AG20443 (cell line): ENCODE measurements at regions not wholly inside any gene's neighbourhood (a gene's known extent, or its start where the extent isn't known, plus 50 kb on each side); places are given as distances from the start of the nearest gene placed in this dataset.
"Not testable (repeated sequence)": the region's sequence is repeated elsewhere in the genome, so short reads cannot be mapped to it uniquely, and the experiment has no call there.

ENCODE experiments used
- DNase-seq: peaks from one replicate; pipeline ENCODE4 v3.0.0; 2012; ENCODE audit warnings: low spot score, mixed read lengths

DNA sequence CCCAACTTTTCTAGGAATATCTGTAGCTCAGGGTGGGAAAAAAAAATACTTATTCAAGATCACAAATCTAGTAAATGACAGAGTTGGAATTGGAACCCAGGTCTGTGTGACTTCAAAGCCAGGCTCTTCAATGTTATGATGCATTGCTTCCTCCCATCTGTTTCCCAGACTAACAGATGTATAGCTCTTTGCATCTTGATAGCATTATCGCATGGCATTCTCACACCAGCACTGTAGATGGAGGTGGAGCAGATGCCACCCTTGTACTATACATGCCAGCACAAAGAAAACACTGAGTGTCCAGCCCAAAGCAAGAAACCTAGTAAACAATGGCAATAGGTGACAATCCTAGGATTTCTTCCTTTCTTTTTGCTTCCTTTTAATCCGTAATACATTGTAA lies 497.3 kb downstream of the NEBL start:
- no peak for DNase-seq

DNA sequence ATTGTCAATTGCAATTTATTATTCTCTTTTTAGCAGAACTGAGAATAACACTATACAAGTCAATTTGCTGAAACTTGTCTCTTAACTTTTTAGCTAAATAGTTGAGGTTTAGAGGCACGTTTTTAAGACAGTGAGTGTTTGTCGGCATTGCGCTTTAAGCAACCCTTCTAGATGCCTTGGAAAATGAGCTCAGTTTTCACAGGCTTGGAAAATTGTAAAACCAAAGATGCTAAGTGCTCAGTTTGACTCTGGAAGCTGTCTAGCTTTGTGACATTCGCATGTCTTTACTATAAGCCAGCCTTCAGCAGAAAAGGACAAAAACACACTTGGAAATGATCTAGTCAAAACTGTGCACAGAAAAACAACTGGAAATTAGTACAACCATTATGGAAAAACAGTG lies 500.4 kb downstream of the NEBL start:
- no peak for DNase-seq

DNA sequence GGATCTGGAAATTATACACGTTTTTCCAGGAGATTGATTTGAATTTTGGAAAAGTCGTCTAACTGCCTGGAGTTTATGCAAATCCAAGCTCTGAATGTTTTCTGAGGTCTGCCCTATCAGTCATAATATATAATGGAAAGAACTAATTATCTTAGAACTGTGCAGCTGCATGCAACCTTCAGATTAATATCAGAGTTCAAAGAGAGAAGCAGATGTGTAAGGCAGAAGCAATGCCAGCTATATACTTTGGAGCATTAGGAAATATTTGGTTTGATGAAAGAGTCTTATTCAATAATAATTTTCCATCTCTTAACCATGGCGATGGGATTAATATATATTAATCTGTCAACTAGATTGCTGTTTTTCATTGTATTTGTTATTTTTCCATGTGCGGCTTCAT lies 500.9 kb downstream of the NEBL start:
- no peak for DNase-seq

DNA sequence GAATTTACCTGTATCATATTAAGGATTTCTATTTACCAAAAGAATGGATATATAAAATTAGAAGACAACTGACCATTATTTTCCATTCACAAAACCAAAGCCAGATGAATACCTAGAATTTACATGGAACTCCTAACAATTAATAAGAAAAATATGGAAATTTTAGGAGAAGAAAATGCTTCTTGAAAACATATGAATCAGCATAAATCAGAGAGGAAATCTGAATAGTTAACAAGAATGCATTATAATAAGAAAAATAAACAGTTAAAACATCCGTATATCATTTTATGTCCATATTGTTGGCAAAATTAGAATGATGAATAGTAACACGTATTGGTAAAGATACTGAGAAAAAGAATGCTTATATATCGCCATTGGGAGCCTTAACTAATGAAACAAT lies 505.5 kb downstream of the NEBL start:
- no peak for DNase-seq

DNA sequence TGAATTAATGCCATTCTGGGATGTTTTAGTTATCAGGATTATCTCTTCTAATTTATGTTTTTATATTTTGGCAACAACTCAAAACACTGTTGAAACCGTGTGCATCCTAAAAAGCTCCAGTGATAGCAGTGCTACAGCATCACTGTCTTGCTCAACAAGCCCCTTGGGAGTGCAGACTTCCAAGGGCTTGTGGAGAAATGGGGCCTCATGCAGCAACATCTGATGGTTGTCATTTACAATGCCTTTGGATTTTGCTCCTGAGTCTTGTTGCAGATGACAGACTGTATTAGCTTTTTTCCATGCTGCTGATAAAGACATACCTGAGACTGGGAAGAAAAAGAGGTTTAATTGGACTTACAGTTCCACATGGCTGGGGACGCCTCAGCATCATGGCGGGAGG lies 515.4 kb downstream of the NEBL start:
- DNase-seq, result no peak

DNA sequence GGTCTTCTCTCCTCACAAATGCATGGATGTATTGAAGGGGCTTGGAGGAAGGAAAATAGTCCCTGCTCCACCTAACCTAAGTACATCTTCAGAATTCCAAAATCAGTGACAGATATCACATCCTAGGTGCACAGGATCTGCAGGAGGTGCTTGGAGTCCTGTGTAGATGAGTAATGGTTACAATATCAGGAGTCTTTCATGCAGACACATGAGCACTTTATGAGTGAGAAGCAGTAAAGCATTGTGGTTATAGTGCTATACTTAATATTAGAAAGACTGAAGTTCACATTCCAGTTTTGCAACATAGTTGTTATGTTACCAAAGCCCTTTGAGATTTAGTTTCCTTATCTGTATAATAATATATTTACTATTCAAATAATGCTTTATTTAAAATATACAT lies 516.7 kb downstream of the NEBL start:
- DNase-seq, result no peak

DNA sequence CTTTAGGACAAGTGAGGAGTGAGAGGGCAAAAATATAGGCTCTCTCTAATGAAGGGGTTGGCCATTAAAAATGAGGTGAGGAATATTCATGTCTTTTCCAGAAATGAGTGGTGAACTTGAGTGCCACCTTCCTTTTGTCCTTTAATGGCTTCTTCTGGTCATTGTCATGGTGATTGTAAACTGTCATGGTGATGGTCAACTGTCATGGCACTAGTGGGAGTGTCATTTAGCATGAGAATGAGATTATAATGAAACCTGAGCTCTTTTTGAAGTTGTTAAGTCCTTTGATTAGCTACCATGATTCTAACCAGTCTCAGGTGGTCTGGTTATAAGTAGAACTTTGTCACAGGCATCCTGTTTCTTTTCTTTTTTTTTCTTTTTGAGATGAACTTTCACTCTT lies 524.4 kb downstream of the NEBL start:
- DNase-seq, result no peak

DNA sequence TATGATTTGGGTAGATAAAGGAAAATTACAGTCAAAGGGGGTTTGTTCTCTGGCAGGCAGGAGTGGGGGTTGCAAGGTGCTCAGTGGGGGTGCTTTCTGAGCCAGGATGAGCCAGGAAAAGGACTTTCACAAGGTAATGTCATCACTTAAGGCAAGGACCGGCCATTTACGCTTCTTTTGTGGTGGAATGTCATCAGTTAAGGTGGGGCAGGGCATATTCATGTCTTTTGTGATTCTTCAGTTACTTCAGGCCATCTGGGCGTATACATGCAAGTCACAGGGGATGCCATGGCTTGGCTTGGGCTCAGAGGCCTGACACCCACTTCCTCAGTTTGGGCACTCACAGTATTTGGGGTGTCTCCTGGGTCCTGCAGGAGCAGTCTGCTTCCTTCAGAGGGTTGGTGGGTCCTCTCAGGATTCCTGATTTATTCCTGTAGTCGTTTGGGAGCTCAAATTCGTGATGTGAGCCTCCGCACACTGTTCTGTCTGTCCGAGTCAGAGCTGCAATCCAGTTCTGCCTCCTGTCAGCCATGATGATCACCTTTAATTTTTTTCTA lies 526.1 kb downstream of the NEBL start:
- DNase-seq, result not testable (repeated sequence)

DNA sequence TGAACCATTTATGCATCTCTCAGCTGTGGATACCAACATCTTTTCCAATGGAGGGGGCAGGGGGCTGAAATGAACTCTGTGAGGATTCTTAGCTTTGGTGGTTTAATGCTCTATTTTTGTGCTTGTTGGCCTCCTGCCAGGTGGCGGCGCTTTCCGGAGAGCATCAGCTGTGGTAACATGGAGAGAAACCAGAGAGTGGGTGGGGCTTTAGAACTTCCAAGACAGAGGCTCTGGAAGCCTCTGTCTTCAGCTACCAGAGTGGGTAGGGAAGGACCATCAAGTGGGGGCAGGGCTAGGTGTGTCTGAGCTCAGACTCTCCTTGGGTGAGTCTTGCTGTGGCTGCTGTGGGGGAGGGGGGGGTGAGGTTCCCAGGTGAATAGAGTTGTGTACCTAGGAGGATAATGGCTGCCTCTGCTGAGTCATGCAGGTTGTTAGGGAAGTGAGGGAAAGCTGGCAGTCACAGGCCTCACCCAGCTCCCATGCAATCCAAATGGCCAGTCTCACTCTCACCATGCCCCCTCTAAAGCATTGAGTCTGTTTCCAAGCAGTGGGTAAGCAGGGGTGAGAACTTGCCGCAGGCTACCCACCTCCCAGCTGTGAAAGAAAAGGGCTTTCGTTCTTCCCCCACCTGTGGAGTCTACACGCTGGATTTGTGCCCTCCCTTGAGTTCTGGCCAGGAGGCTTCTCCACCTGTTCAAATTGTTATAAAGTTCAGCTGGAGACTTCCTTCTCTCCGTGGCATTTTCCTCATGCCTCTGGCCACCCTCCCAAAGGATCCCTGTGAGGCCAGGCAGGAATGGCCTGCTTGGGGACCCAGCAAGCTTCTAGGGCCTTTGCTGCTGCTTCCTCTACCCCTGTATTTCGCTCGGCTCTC lies 527.0 kb downstream of the NEBL start:
- DNase-seq, result no peak

DNA sequence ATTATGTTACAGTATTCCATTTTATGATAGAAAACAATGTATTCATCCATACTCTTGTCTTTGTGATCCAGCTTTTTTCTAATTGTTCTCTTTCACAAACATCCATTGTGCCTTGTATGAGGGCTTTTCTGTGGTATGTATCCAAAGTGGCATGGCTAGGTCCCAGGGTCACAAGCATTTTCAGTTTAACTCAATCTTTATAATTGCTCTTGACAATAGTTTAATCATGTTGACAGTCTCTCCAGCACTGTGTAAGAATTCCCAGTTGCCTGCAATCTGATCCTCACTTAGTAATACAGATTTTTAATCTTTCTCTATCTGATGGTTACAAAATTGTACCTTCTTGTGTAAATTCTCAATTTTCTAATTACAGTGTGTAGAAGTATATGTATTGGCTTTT lies 533.4 kb downstream of the NEBL start:
- DNase-seq, result no peak

DNA sequence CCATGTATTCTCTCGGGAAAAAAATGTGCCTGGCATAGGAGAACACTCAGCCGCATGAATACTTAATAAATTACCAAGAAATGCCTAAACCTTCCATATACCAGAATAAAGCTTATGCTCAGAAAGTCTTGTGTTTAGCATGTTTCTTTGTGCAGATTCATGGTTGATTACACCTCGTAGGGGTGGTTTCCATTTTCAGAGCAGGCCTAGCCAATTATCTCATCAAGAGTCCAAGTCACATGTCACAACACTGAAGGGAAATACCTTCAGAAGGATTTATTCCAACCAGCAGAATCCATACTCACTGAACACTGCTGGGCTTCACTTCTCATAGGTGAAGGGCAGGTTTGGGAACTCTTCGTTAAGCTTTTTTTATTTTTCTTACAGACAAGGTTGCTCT lies 539.7 kb downstream of the PLXDC2 start:
- no peak for DNase-seq

DNA sequence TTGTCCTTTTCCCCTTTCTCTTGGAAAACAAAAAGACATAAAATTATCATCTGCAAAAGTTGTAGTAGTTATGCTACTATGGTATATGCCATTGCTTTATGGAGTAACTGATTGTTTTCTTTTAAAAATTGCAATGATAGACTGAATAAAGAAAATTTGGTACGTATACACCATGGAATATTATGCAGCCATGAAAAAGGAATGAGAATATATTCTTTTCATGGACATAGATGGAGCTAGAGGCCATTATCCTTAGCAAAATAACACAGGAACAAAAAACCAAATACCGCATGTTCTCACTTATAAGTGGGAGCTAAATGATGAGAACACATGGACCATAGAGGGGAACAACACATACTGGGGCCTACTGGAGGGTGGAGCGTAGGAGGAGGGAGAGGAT lies 538.8 kb downstream of the PLXDC2 start:
- no peak for DNase-seq

DNA sequence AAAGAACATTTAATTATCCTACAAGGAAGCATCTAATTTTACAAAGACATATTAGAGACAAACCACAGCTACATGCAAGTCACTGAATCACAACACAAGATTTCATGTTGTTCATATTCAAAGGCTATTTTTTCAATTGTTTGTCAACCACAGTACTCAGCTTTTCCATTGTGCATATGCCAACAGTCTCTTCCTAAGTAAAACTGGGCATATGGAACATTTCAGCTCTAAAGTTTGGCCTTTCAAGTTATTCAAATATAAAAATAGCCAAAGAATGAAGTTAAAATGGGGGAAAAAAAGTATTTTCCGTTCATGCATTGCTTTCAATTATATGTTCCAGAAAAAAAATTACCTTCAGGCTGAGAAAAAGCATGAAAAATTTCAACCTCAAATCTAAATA lies 537.9 kb downstream of the PLXDC2 start:
- DNase-seq, result no peak

DNA sequence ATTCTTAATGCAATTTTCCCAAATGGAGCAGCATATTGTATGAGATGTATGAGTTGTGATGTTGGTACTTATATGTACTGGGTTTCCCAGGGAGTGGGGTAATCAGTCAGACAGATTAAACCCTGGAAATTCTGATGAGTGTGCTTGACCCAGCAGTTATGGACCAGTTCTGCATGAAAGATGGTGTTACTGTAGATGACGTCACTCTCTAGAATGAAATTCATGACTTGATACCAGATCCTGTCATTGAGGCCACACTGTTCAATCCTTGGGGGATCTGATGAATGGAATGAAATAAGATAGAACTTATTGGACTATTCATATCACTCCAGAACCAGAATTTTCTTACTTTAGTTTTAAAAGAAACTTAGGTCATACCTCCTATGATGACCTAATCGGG lies 534.3 kb downstream of the PLXDC2 start:
- no peak for DNase-seq

DNA sequence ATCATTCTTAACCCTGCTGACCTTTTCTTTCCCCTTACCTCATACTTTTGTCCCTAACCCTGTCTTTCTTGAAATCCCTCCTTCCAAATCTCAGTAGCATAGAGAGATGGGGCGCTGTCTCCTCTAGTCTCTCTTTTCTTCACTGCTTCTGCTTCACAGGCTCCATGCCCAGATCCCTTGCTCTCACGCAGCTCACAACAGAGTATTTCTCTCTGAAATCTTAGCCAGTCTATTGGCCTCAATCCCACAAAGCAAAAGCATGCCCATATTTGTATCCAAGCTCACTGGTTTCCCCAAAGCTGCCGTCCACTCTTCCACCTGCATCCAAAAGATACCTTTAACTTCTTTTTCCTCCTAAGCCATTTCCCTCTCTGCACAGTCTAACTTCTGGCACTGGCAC lies 526.8 kb downstream of the PLXDC2 start:
- DNase-seq, result no peak
